Activated naive CD8-positive, alpha-beta T cell treated with anti-CD3 and anti-CD28 coated beads, Interleukin-2, amount 50 U/mL, for 24 hours (primary cell): ENCODE measurements at regions not wholly inside any gene's neighbourhood (a gene's known extent, or its start where the extent isn't known, plus 50 kb on each side); places are given as distances from the start of the nearest gene placed in this dataset.
A peak's percentile ranks its signal among the peaks of the same experiment; 100 is the strongest.

ENCODE experiments used
- ATAC-seq: fragments of 150-1000 bp; cut with Tn5 transposase; one replicate; pipeline ENCODE4 v1.10.0; 2021
- DNase-seq: peaks from one replicate; pipeline ENCODE4 v3.0.0; 2021
- H3K27ac Mint-ChIP-seq: one replicate; pipeline ENCODE4 v1.8.0; 2021; ENCODE audit warnings: mild to moderate bottlenecking, mixed read lengths
- H3K27me3 Mint-ChIP-seq: one replicate; pipeline ENCODE4 v1.8.0; 2021; ENCODE audit warnings: mixed read lengths
- H3K36me3 Mint-ChIP-seq: one replicate; pipeline ENCODE4 v1.8.0; 2021; ENCODE audit warnings: low read depth, mixed read lengths
- H3K4me1 Mint-ChIP-seq: one replicate; pipeline ENCODE4 v1.8.0; 2021; ENCODE audit warnings: mixed read lengths
- H3K4me3 Mint-ChIP-seq: one replicate; pipeline ENCODE4 v1.8.0; 2021; ENCODE audit warnings: mild to moderate bottlenecking, moderate library complexity, mixed read lengths
- H3K9me3 Mint-ChIP-seq: one replicate; pipeline ENCODE4 v1.8.0; 2021; ENCODE audit warnings: mixed read lengths

- peaks cover 9% of the 10 kb centered on the region for H3K27me3 Mint-ChIP-seq
- no peaks in the 10 kb centered on the region for H3K36me3 Mint-ChIP-seq
- no peak for ATAC-seq
- H3K9me3 Mint-ChIP-seq = no peaks in the 10 kb centered on the region
- no peak for DNase-seq
- no peaks in the 10 kb centered on the region for H3K4me1 Mint-ChIP-seq
- no peak overlapping the region for H3K4me3 Mint-ChIP-seq
- H3K27ac Mint-ChIP-seq = no peak overlapping the region
Measured at GRCh38 chr2:234578389-234578788, 81.5 kb upstream of the ARL4C start.

DNA sequence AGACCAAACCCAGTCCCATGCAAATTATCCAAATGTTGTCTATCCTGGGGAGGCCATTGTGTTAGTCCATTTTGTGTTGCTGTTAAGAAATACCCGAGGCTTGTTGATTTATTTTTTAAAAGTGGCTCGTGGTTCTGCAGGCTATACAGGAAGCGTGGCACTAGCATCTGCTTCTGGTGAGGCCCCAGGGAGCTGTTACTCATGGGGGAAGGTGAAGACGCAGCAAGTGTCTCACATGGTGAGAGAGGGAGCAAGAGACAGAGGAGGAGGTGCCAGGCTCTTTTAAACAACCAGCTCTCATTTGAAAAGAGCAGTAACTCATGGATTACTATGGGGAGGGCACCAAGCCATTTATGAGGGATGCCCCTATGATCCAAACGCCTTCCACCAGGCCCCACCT, 80.3 kb upstream of the ARL4C start:
- Mint-ChIP-seq H3K27ac (no peak overlapping the region), H3K9me3 (no peaks in the 10 kb centered on the region), H3K4me3 (no peak overlapping the region), H3K4me1 (peaks cover 2% of the 10 kb centered on the region), H3K27me3 (peaks cover 8% of the 10 kb centered on the region), H3K36me3 (no peaks in the 10 kb centered on the region)
- DNase-seq (no peak), ATAC-seq (no peak)

- peaks cover 7% of the 10 kb centered on the region for H3K27me3 Mint-ChIP-seq
- H3K9me3 Mint-ChIP-seq = no peaks in the 10 kb centered on the region
- H3K27ac Mint-ChIP-seq = no peak overlapping the region
- H3K4me1 Mint-ChIP-seq = peaks cover 11% of the 10 kb centered on the region
- ATAC-seq (no peak), DNase-seq (no peak)
- H3K4me3 Mint-ChIP-seq = no peak overlapping the region
- H3K36me3 Mint-ChIP-seq = no peaks in the 10 kb centered on the region
Measured at GRCh38 chr2:234571620-234572407, 74.9 kb upstream of the ARL4C start.

DNA sequence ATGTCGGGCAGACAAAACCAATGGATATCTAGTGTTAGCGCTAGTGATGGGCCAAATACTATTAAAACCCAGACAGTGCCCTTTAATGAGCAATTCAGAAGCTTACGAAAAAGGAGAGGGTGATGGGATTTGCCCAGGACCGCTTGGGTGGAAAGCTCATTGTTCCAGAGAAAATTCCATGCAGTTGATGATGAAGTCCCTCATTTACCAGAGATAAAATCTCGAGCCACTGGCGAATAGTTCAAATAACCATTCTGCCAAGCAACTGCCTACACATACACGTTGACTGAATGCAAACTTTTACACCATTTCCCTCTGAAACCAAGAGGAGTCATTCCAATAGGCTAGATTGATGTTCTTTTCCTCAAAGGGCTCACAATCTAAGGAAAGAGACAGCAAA, 73.6 kb upstream of the ARL4C start:
- Mint-ChIP-seq H3K4me1 (peaks cover 12% of the 10 kb centered on the region), H3K27me3 (peaks cover 7% of the 10 kb centered on the region), H3K9me3 (no peaks in the 10 kb centered on the region), H3K4me3 (no peak overlapping the region), H3K27ac (no peak overlapping the region), H3K36me3 (no peaks in the 10 kb centered on the region)
- DNase-seq (no peak), ATAC-seq (no peak)

DNA sequence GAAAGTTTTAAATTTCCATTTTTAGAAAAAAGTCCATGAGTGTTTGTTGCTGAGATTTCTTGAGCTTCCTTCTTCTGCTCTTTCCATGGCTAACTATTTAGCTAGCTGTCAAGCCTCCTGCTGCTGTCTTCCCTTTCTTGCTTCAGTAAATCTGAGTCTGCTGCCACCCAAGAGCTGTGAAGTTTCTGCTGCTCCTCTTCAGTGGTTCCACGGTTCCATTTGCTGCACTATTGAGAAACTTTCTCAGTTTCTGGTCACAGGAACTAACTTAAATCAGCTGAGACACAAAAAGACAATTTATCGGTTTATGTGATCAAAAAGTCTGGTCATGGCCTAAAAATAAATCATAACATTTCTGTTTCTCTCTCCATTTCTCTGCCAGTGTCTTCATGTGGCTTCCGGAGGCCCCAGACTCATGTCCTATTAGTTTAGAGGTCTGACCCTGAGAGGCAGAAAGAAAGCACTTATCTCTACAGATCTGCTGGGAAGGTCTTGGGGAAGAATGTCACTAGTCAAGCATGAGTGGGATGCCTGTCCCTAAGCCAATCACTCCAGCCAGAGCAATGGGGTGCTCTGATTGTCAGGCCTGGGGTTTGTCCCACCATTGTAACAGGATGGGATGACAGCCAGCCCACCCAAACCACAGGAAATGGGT, 73.0 kb upstream of the ARL4C start:
- ATAC-seq (no peak), DNase-seq (no peak)
- Mint-ChIP-seq H3K4me3 (no peak overlapping the region), H3K9me3 (no peaks in the 10 kb centered on the region), H3K36me3 (no peaks in the 10 kb centered on the region), H3K27ac (no peak overlapping the region), H3K4me1 (peaks cover 16% of the 10 kb centered on the region), H3K27me3 (peaks cover 7% of the 10 kb centered on the region)

GRCh38 chr2:234566622-234567021, 69.7 kb upstream of the ARL4C start:
- H3K27me3 Mint-ChIP-seq = no peaks in the 10 kb centered on the region
- DNase-seq (no peak), ATAC-seq (no peak)
- no peaks in the 10 kb centered on the region for H3K36me3 Mint-ChIP-seq
- H3K4me1 Mint-ChIP-seq = peaks cover 18% of the 10 kb centered on the region
- no peak overlapping the region for H3K27ac Mint-ChIP-seq
- H3K9me3 Mint-ChIP-seq = peaks cover 1% of the 10 kb centered on the region
- no peak overlapping the region for H3K4me3 Mint-ChIP-seq

GRCh38 chr2:234565842-234566619, 69.2 kb upstream of the ARL4C start:
- peaks cover 4% of the 10 kb centered on the region for H3K9me3 Mint-ChIP-seq
- no peaks in the 10 kb centered on the region for H3K27me3 Mint-ChIP-seq
- ATAC-seq = no peak

DNA sequence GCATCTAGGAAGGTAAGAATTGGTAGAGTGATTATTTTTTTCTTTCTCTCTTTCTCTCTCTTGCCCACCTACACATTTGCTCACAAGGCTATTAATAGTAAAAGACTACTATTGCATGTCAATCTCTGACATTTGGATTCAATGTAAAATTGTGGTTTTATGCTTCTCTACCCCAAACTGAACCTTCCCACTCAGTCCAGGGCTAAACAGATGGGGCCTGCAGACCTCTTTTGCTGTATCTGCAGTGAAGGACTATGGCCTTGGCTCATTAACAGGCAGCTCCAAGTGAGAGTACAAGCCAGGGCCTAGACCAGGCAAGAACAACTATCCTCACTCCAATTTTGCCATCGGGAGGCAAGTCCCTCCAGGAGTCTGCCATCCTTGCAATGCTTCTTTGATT, 68.3 kb upstream of the ARL4C start:
- ATAC-seq = peak; percentile 43
- H3K4me3 Mint-ChIP-seq = no peak overlapping the region
- H3K27me3 Mint-ChIP-seq = no peaks in the 10 kb centered on the region
- DNase-seq = no peak
- peaks cover 14% of the 10 kb centered on the region for H3K4me1 Mint-ChIP-seq
- no peaks in the 10 kb centered on the region for H3K36me3 Mint-ChIP-seq
- H3K9me3 Mint-ChIP-seq = peaks cover 4% of the 10 kb centered on the region
- H3K27ac Mint-ChIP-seq = peak overlapping the region; percentile 55

More at GRCh38 chr2:234565842-234566619, 69.2 kb upstream of the ARL4C start:
- H3K4me1 Mint-ChIP-seq = peaks cover 16% of the 10 kb centered on the region
- DNase-seq = no peak
- H3K27ac Mint-ChIP-seq = no peak overlapping the region
- no peak overlapping the region for H3K4me3 Mint-ChIP-seq
- no peaks in the 10 kb centered on the region for H3K36me3 Mint-ChIP-seq

DNA sequence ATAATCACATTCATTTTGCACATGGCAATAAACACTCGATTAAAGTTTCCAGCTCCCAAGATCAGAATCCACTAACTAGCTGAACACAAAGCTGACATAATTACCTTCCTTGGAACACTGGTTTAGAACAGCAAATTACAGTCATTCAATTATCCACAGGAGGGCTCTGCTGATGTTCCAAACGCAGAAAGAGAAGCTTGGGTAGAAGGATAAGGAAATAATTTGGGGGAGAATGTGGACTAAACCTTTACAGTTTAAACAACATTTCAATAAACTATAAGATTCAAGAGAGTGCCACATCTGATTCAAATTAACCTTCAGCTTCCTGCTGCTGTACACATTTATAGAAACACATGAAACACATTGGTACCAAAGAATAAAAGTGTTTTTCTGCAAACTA, 67.8 kb upstream of the ARL4C start:
- Mint-ChIP-seq H3K27ac (no peak overlapping the region), H3K9me3 (peaks cover 4% of the 10 kb centered on the region), H3K4me3 (no peak overlapping the region), H3K4me1 (peaks cover 13% of the 10 kb centered on the region), H3K36me3 (no peaks in the 10 kb centered on the region), H3K27me3 (no peaks in the 10 kb centered on the region)
- ATAC-seq (no peak), DNase-seq (no peak)

- H3K36me3 Mint-ChIP-seq = no peaks in the 10 kb centered on the region
- no peak overlapping the region for H3K4me3 Mint-ChIP-seq
- peaks cover 6% of the 10 kb centered on the region for H3K4me1 Mint-ChIP-seq
- peaks cover 4% of the 10 kb centered on the region for H3K27me3 Mint-ChIP-seq
- ATAC-seq = no peak
- no peak for DNase-seq
- H3K27ac Mint-ChIP-seq = no peak overlapping the region
- peaks cover 4% of the 10 kb centered on the region for H3K9me3 Mint-ChIP-seq
Measured at GRCh38 chr2:234559609-234560008, 62.7 kb upstream of the ARL4C start.

- DNase-seq (no peak), ATAC-seq (no peak)
Measured at GRCh38 chr2:234558642-234559041, 61.8 kb upstream of the ARL4C start.

GRCh38 chr2:234556848-234557573, 60.1 kb upstream of the ARL4C start:
- Mint-ChIP-seq H3K36me3 (no peaks in the 10 kb centered on the region), H3K4me1 (peaks cover 3% of the 10 kb centered on the region), H3K27ac (no peak overlapping the region), H3K27me3 (peaks cover 4% of the 10 kb centered on the region), H3K9me3 (peaks cover 4% of the 10 kb centered on the region), H3K4me3 (no peak overlapping the region)
- DNase-seq = no peak
- ATAC-seq = no peak

More at GRCh38 chr2:234558642-234559041, 61.8 kb upstream of the ARL4C start:
- H3K36me3 Mint-ChIP-seq = no peaks in the 10 kb centered on the region
- peaks cover 3% of the 10 kb centered on the region for H3K4me1 Mint-ChIP-seq
- no peak overlapping the region for H3K27ac Mint-ChIP-seq
- H3K9me3 Mint-ChIP-seq = peaks cover 4% of the 10 kb centered on the region
- H3K4me3 Mint-ChIP-seq = no peak overlapping the region
- H3K27me3 Mint-ChIP-seq = peaks cover 4% of the 10 kb centered on the region

GRCh38 chr2:234555616-234556249, 58.9 kb upstream of the ARL4C start:
- H3K9me3 Mint-ChIP-seq = no peaks in the 10 kb centered on the region
- H3K4me1 Mint-ChIP-seq = peaks cover 3% of the 10 kb centered on the region
- no peak overlapping the region for H3K4me3 Mint-ChIP-seq
- no peak overlapping the region for H3K27ac Mint-ChIP-seq
- ATAC-seq (no peak), DNase-seq (no peak)
- H3K27me3 Mint-ChIP-seq = peaks cover 4% of the 10 kb centered on the region
- no peaks in the 10 kb centered on the region for H3K36me3 Mint-ChIP-seq

DNA sequence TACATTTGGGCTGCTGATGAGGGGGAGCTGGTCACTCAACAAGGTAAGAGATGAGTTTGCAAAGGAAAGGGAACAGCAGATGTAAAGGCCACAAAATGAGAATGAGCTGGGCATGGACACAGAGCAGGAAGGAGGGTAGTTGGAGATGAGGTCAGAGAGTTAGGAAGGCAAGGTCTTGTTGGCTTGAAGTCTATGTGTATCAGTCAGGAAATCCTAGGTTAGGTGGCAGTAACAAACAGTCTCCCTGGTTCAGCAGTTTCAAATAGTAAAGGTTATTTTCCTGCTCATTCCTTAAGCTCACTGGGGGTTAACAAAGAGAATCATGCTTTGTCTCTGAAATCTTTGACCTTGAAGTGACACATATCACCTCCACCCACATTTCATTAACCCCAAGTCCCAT, 58.3 kb upstream of the ARL4C start:
- peaks cover 6% of the 10 kb centered on the region for H3K27me3 Mint-ChIP-seq
- no peaks in the 10 kb centered on the region for H3K9me3 Mint-ChIP-seq
- H3K36me3 Mint-ChIP-seq = no peaks in the 10 kb centered on the region
- ATAC-seq (no peak), DNase-seq (no peak)
- H3K27ac Mint-ChIP-seq = no peak overlapping the region
- peaks cover 4% of the 10 kb centered on the region for H3K4me1 Mint-ChIP-seq
- H3K4me3 Mint-ChIP-seq = no peak overlapping the region
